BLaER1 (cell line): ENCODE measurements at regions not wholly inside any gene's neighbourhood (a gene's known extent, or its start where the extent isn't known, plus 50 kb on each side); places are given as distances from the start of the nearest gene placed in this dataset.
A peak's percentile ranks its signal among the peaks of the same experiment; 100 is the strongest.

Experiments used
- H3K27ac ChIP-seq: shearing (Covaris generic); formaldehyde crosslinking; 2 replicates; pipeline ENCODE4 v1.8.1; 2022
- H3K27me3 ChIP-seq: shearing (Covaris generic); formaldehyde crosslinking; 2 replicates; pipeline ENCODE4 v1.8.1; 2022
- H3K36me3 ChIP-seq: shearing (Covaris generic); formaldehyde crosslinking; 2 replicates; pipeline ENCODE4 v1.8.1; 2022
- H3K4me1 ChIP-seq: shearing (Covaris generic); formaldehyde crosslinking; 2 replicates; pipeline ENCODE4 v1.8.1; 2022
- H3K4me2 ChIP-seq: shearing (Covaris generic); formaldehyde crosslinking; 2 replicates; pipeline ENCODE4 v1.8.1; 2022
- H3K4me3 ChIP-seq: shearing (Covaris generic); formaldehyde crosslinking; 2 replicates; pipeline ENCODE4 v1.8.1; 2022
- H3K9ac ChIP-seq: shearing (Covaris generic); formaldehyde crosslinking; 2 replicates; pipeline ENCODE4 v1.8.1; 2022
- H3K9me3 ChIP-seq: shearing (Covaris generic); formaldehyde crosslinking; 2 replicates; pipeline ENCODE4 v1.8.1; 2022
- H4K20me1 ChIP-seq: shearing (Covaris generic); formaldehyde crosslinking; 2 replicates; pipeline ENCODE4 v1.8.1; 2022
- Cebpa-rat ChIP-seq: shearing (Covaris generic); IDR thresholded peaks from 2 replicates; pipeline ENCODE4 v1.8.1; 2022

- Histone ChIP-seq H3K4me1 (no peaks in the 10 kb centered on the region), H3K4me2 (no peak overlapping the region), H3K9me3 (no peaks in the 10 kb centered on the region), H4K20me1 (no peaks in the 10 kb centered on the region), H3K4me3 (no peak overlapping the region), H3K27ac (no peak overlapping the region), H3K36me3 (no peaks in the 10 kb centered on the region), H3K9ac (no peak overlapping the region), H3K27me3 (no peaks in the 10 kb centered on the region)
- TF ChIP-seq Cebpa-rat = no peak
Observed at GRCh38 chr12:24034894-24035293, 85.4 kb upstream of the SOX5 start.

GRCh38 chr12:24034160-24034559 lies 84.7 kb upstream of the SOX5 start:
- H4K20me1 ChIP-seq = no peaks in the 10 kb centered on the region
- H3K4me1 ChIP-seq = no peaks in the 10 kb centered on the region
- H3K4me2 ChIP-seq = no peak overlapping the region
- H3K36me3 ChIP-seq = no peaks in the 10 kb centered on the region
- no peak overlapping the region for H3K27ac ChIP-seq
- no peaks in the 10 kb centered on the region for H3K27me3 ChIP-seq
- H3K9ac ChIP-seq = no peak overlapping the region
- no peak for TF ChIP-seq Cebpa-rat
- no peaks in the 10 kb centered on the region for H3K9me3 ChIP-seq
- H3K4me3 ChIP-seq = no peak overlapping the region

GRCh38 chr12:24027352-24027751 lies 77.9 kb upstream of the SOX5 start:
- Histone ChIP-seq H3K9ac (no peak overlapping the region), H3K27ac (no peak overlapping the region), H3K9me3 (no peaks in the 10 kb centered on the region), H3K4me2 (no peak overlapping the region), H3K36me3 (no peaks in the 10 kb centered on the region), H3K4me3 (no peak overlapping the region), H3K27me3 (no peaks in the 10 kb centered on the region), H4K20me1 (no peaks in the 10 kb centered on the region), H3K4me1 (peaks cover 11% of the 10 kb centered on the region)
- no peak for TF ChIP-seq Cebpa-rat

- H3K27me3 ChIP-seq = no peaks in the 10 kb centered on the region
- no peak overlapping the region for H3K9ac ChIP-seq
- H4K20me1 ChIP-seq = no peaks in the 10 kb centered on the region
- no peak overlapping the region for H3K27ac ChIP-seq
- peaks cover 11% of the 10 kb centered on the region for H3K4me1 ChIP-seq
- TF ChIP-seq Cebpa-rat = no peak
- no peaks in the 10 kb centered on the region for H3K36me3 ChIP-seq
- no peak overlapping the region for H3K4me3 ChIP-seq
- H3K9me3 ChIP-seq = no peaks in the 10 kb centered on the region
- peak overlapping the region; percentile 53 for H3K4me2 ChIP-seq
Observed at GRCh38 chr12:24025153-24025798, 75.8 kb upstream of the SOX5 start.

GRCh38 chr12:24023081-24023480 lies 73.6 kb upstream of the SOX5 start:
- Histone ChIP-seq H3K36me3 (no peaks in the 10 kb centered on the region), H3K27me3 (no peaks in the 10 kb centered on the region), H4K20me1 (no peaks in the 10 kb centered on the region), H3K4me1 (peaks cover 11% of the 10 kb centered on the region), H3K9me3 (no peaks in the 10 kb centered on the region), H3K9ac (no peak overlapping the region), H3K4me3 (no peak overlapping the region), H3K4me2 (no peak overlapping the region), H3K27ac (no peak overlapping the region)
- TF ChIP-seq Cebpa-rat = no peak

GRCh38 chr12:24021164-24021502 lies 71.7 kb upstream of the SOX5 start:
- no peak overlapping the region for H3K9ac ChIP-seq
- H3K4me3 ChIP-seq = no peak overlapping the region
- H3K4me1 ChIP-seq = peaks cover 7% of the 10 kb centered on the region
- no peak for TF ChIP-seq Cebpa-rat
- no peak overlapping the region for H3K4me2 ChIP-seq
- H3K36me3 ChIP-seq = no peaks in the 10 kb centered on the region
- H3K27ac ChIP-seq = no peak overlapping the region
- no peaks in the 10 kb centered on the region for H3K9me3 ChIP-seq
- H4K20me1 ChIP-seq = no peaks in the 10 kb centered on the region
- H3K27me3 ChIP-seq = no peaks in the 10 kb centered on the region

GRCh38 chr12:24020397-24021163 lies 71.1 kb upstream of the SOX5 start:
- no peaks in the 10 kb centered on the region for H3K9me3 ChIP-seq
- TF ChIP-seq Cebpa-rat = no peak
- peaks cover 1% of the 10 kb centered on the region for H3K4me1 ChIP-seq
- no peaks in the 10 kb centered on the region for H3K27me3 ChIP-seq
- no peak overlapping the region for H3K4me2 ChIP-seq
- H3K27ac ChIP-seq = no peak overlapping the region
- no peak overlapping the region for H3K9ac ChIP-seq
- no peaks in the 10 kb centered on the region for H3K36me3 ChIP-seq
- H3K4me3 ChIP-seq = no peak overlapping the region
- no peaks in the 10 kb centered on the region for H4K20me1 ChIP-seq

GRCh38 chr12:24015833-24016160 lies 66.3 kb upstream of the SOX5 start:
- H3K4me3 ChIP-seq = no peak overlapping the region
- H3K27ac ChIP-seq = no peak overlapping the region
- H4K20me1 ChIP-seq = no peaks in the 10 kb centered on the region
- no peak for TF ChIP-seq Cebpa-rat
- no peak overlapping the region for H3K9ac ChIP-seq
- no peak overlapping the region for H3K4me2 ChIP-seq
- H3K9me3 ChIP-seq = no peaks in the 10 kb centered on the region
- no peaks in the 10 kb centered on the region for H3K36me3 ChIP-seq
- no peaks in the 10 kb centered on the region for H3K4me1 ChIP-seq
- H3K27me3 ChIP-seq = no peaks in the 10 kb centered on the region

- Histone ChIP-seq H3K9ac (no peak overlapping the region), H3K27ac (no peak overlapping the region), H3K27me3 (no peaks in the 10 kb centered on the region), H3K4me3 (no peak overlapping the region), H4K20me1 (no peaks in the 10 kb centered on the region), H3K36me3 (no peaks in the 10 kb centered on the region), H3K4me1 (no peaks in the 10 kb centered on the region), H3K4me2 (no peak overlapping the region), H3K9me3 (no peaks in the 10 kb centered on the region)
- TF ChIP-seq Cebpa-rat = no peak
Observed at GRCh38 chr12:24014915-24015832, 65.7 kb upstream of the SOX5 start.

- no peak overlapping the region for H3K4me2 ChIP-seq
- TF ChIP-seq Cebpa-rat = no peak
- H3K27ac ChIP-seq = no peak overlapping the region
- no peak overlapping the region for H3K9ac ChIP-seq
- no peaks in the 10 kb centered on the region for H3K9me3 ChIP-seq
- H3K36me3 ChIP-seq = no peaks in the 10 kb centered on the region
- H3K4me1 ChIP-seq = no peaks in the 10 kb centered on the region
- H4K20me1 ChIP-seq = no peaks in the 10 kb centered on the region
- no peak overlapping the region for H3K4me3 ChIP-seq
- no peaks in the 10 kb centered on the region for H3K27me3 ChIP-seq
Observed at GRCh38 chr12:24014240-24014639, 64.8 kb upstream of the SOX5 start.
